Endodermal cell (in vitro differentiated cells): ENCODE measurements at regions not wholly inside any gene's neighbourhood (a gene's known extent, or its start where the extent isn't known, plus 50 kb on each side); places are given as distances from the start of the nearest gene placed in this dataset.

Experiments used
- DNase-seq: peaks from one replicate; pipeline ENCODE4 v3.0.0-alpha.2; 2017
- H3K27ac ChIP-seq: 2 replicates; pipeline ENCODE4 v1.5.1; 2013; ENCODE audit warnings: mild to moderate bottlenecking, low read depth, low read length, moderate library complexity
- H3K27me3 ChIP-seq: 2 replicates; pipeline ENCODE4 v1.6.1; 2013; ENCODE audit warnings: mild to moderate bottlenecking, low read length, moderate library complexity; ENCODE audit not compliant: insufficient read depth, control insufficient read depth, poor library complexity, severe bottlenecking
- H3K36me3 ChIP-seq: 2 replicates; pipeline ENCODE4 v1.7.0; 2013; ENCODE audit warnings: mild to moderate bottlenecking, low read length, moderate library complexity; ENCODE audit not compliant: control insufficient read depth, insufficient read depth
- H3K4me1 ChIP-seq: one replicate; pipeline ENCODE4 v1.7.0; 2013; ENCODE audit warnings: low read length; ENCODE audit not compliant: control insufficient read depth, insufficient read depth
- H3K4me3 ChIP-seq: 2 replicates; pipeline ENCODE4 v1.5.1; 2013; ENCODE audit warnings: mild to moderate bottlenecking, low read length, moderate library complexity
- H3K9ac ChIP-seq: 2 replicates; pipeline ENCODE4 v1.6.1; 2013; ENCODE audit warnings: mild to moderate bottlenecking, low read length, moderate library complexity; ENCODE audit not compliant: poor library complexity, severe bottlenecking; ENCODE audit errors: extremely low read depth
- H3K9me3 ChIP-seq: 2 replicates; pipeline ENCODE4 v1.6.1; 2013; ENCODE audit warnings: mild to moderate bottlenecking, low read length, moderate library complexity; ENCODE audit not compliant: control insufficient read depth
- H3K27ac Mint-ChIP-seq: 2 replicates; pipeline ENCODE4 v1.8.0; 2020; ENCODE audit warnings: mixed read lengths
- H3K27me3 Mint-ChIP-seq: 2 replicates; pipeline ENCODE4 v1.8.0; 2021; ENCODE audit warnings: mild to moderate bottlenecking, mixed read lengths; ENCODE audit not compliant: insufficient read depth
- H3K36me3 Mint-ChIP-seq: 2 replicates; pipeline ENCODE4 v1.8.0; 2020; ENCODE audit warnings: low read depth, mixed read lengths
- H3K4me1 Mint-ChIP-seq: 2 replicates; pipeline ENCODE4 v1.8.0; 2020; ENCODE audit warnings: mixed read lengths
- H3K4me3 Mint-ChIP-seq: 2 replicates; pipeline ENCODE4 v1.8.0; 2020; ENCODE audit warnings: mild to moderate bottlenecking, moderate library complexity, mixed read lengths
- H3K9me3 Mint-ChIP-seq: 2 replicates; pipeline ENCODE4 v1.8.0; 2020; ENCODE audit warnings: mild to moderate bottlenecking, mixed read lengths
- CTCF ChIP-seq: fragments of 200-600 bp; sonication (generic); conservative IDR thresholded peaks from 2 replicates; pipeline ENCODE4 v1.5.0; 2021; ENCODE audit warnings: antibody characterized with exemption, mild to moderate bottlenecking
- WGBS, 2 experiments: methylation state at CpG; one replicate each; pipeline versions ENCODE4 v1.1.5 to v1.1.7; 2013; ENCODE audit warnings: missing lambda C conversion rate in 2 of 2, mixed read lengths in 1 of 2; ENCODE audit not compliant: insufficient coverage in 1 of 2, insufficient read length in 1 of 2; 5-methylcytosine and 5-hydroxymethylcytosine counted together

GRCh38 chr6:14770572-14770971 is 475.3 kb upstream of the JARID2 start:
- TF ChIP-seq CTCF = no peak
- H3K4me1 Mint-ChIP-seq = peaks cover 9% of the 10 kb centered on the region
- 71 to 93% methylated on average over 1 to 5 of the region's 6 CpGs for WGBS, 2 experiments
- no peaks in the 10 kb centered on the region for H3K27me3 ChIP-seq
- H3K4me1 ChIP-seq = no peaks in the 10 kb centered on the region
- no peaks in the 10 kb centered on the region for H3K36me3 Mint-ChIP-seq
- peaks cover 2% of the 10 kb centered on the region for H3K27me3 Mint-ChIP-seq
- H3K4me3 ChIP-seq = no peak overlapping the region
- no peaks in the 10 kb centered on the region for H3K9me3 Mint-ChIP-seq
- no peaks in the 10 kb centered on the region for H3K9me3 ChIP-seq
- H3K4me3 Mint-ChIP-seq = no peak overlapping the region
- no peak overlapping the region for H3K9ac ChIP-seq
- H3K27ac Mint-ChIP-seq = no peak overlapping the region
- DNase-seq = no peak
- H3K27ac ChIP-seq = peak overlapping the region; percentile 72
- no peaks in the 10 kb centered on the region for H3K36me3 ChIP-seq

- Histone ChIP-seq H3K36me3 (no peaks in the 10 kb centered on the region), H3K9ac (no peak overlapping the region), H3K4me3 (no peak overlapping the region), H3K4me1 (no peaks in the 10 kb centered on the region), H3K9me3 (no peaks in the 10 kb centered on the region), H3K27ac (peak overlapping the region; percentile 67), H3K27me3 (no peaks in the 10 kb centered on the region)
- peaks cover 9% of the 10 kb centered on the region for H3K4me1 Mint-ChIP-seq
- no peak for DNase-seq
- H3K36me3 Mint-ChIP-seq = no peaks in the 10 kb centered on the region
- no peak for TF ChIP-seq CTCF
- H3K27me3 Mint-ChIP-seq = peaks cover 2% of the 10 kb centered on the region
- H3K4me3 Mint-ChIP-seq = no peak overlapping the region
- 53% methylated on average over 3 of the region's 3 CpGs; no CpG with 5 or more reads in 1 of the 2 experiments for WGBS, 2 experiments
- no peaks in the 10 kb centered on the region for H3K9me3 Mint-ChIP-seq
- H3K27ac Mint-ChIP-seq = no peak overlapping the region
Measured at GRCh38 chr6:14771016-14771415, 474.9 kb upstream of the JARID2 start.

GRCh38 chr6:14772188-14772587 is 473.7 kb upstream of the JARID2 start:
- no peaks in the 10 kb centered on the region for H3K9me3 ChIP-seq
- H3K36me3 ChIP-seq = no peaks in the 10 kb centered on the region
- no peak for TF ChIP-seq CTCF
- no peaks in the 10 kb centered on the region for H3K9me3 Mint-ChIP-seq
- H3K4me3 Mint-ChIP-seq = no peak overlapping the region
- no peaks in the 10 kb centered on the region for H3K27me3 ChIP-seq
- H3K4me3 ChIP-seq = no peak overlapping the region
- peaks cover 2% of the 10 kb centered on the region for H3K27me3 Mint-ChIP-seq
- no peak overlapping the region for H3K9ac ChIP-seq
- H3K4me1 Mint-ChIP-seq = peaks cover 9% of the 10 kb centered on the region
- H3K4me1 ChIP-seq = no peaks in the 10 kb centered on the region
- H3K27ac ChIP-seq = no peak overlapping the region
- WGBS, 2 experiments = 88 to 91% methylated on average over 5 to 7 of the region's 7 CpGs
- no peak for DNase-seq
- no peaks in the 10 kb centered on the region for H3K36me3 Mint-ChIP-seq
- H3K27ac Mint-ChIP-seq = no peak overlapping the region
